ENCODE measurements at regions not wholly inside any gene's neighbourhood (a gene's known extent, or its start where the extent isn't known, plus 50 kb on each side); places are given as distances from the start of the nearest gene placed in this dataset.
"Not testable (repeated sequence)": the region's sequence is repeated elsewhere in the genome, so short reads cannot be mapped to it uniquely, and the experiment has no call there.

DNA sequence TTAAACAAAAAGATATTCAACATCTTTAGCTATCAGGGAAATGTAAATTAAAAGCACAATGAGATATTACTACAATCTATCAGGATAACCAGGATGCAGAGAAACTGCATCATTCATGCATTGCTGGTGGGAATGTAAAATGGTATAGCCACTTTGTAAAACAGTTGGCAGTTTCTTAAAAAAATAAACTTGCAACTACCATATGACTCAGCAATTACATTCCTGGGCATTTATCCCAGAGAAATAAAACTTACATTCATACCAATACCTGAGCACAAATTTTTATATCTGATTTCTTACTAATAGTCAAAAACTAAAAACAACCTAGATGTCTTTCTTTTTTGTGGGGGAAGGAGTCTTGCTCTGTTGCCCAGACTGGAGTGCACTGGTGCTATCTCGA lies 190.3 kb upstream of the TAB2 start:
- no peak for DNase-seq (ENCODE audit: low read depth)

DNA sequence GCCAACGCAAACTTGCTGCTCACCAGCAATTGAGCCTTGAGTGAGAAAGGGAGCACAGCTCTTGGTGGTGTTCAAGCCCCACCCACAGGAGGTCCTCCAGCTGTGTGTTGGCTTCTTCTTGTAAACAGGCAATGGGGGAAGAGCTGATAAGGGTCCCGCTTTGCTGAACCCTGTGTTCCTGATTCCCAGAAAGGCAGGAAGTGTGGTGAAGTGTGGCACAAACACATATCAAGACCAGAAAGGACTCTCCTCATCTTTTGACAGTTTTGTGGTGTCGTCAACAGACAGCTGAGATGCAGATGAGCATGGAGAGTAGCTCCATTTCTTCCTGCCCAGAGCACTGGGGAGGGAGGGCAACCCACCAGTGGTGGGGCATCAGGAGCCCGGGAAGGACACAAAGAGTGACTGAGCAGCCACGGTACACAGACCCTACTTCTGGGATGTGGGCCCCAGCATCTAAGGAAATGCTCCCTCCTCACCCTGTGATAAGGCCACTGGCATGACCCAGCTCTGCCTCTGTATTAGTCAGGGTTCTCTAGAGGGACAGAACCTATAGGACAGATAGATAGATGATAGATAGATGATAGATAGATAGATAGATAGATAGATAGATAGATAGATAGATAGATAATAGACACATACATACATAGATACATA lies 188.9 kb upstream of the TAB2 start:
- no peak for DNase-seq (ENCODE audit: low read depth)

DNA sequence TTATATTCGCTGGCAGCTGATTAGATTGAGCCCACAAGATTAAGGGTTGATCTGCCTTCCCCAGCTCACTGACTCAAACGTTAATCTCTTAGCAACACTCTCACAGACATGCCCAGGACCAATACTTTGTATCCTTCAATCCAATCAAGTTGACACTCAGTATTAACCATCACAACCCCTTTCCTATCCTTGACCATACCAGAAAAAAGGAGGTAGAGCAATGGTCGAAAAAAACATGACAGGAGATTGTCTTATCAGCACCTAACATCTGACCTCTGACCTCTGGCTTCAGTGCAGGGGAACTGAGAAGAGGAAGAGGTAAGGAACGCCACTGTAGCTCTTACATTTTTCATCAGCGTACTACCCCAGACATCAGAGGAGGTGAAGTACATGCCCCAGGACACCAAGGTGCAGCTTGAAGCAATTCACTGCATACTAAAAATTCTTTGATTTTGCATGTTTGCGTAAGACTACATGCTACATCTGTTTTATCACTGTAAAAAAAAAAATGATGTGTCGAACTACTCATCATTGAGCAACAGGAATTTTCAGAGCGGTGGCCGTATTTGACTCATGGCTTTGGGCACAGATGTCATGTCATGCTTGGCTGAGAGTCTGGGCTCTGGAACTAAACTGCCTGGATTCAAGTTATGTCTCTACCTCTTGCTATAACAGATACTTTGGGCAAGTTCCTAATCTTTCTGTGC lies 188.0 kb upstream of the TAB2 start:
- peak; percentile 57 for DNase-seq (ENCODE audit: low read depth)

DNA sequence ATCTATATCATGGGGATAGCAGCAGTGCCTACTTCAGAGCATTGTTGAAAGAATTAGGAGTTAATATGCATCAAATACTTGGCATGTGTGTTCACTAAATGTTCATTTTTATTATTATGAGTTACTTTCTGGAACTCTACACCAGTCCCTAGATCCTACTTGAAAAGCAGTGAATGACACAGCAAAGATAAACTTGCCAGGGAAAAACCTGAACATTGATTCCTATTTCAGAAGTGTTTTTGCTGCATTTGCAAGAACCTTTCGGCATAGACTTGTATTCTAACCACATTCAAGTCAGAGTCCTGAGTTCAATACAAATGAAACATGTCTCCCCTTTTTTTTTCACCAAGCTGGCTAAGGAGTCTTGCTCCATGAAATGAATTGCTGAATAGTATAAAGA lies 187.4 kb upstream of the TAB2 start:
- no peak for DNase-seq (ENCODE audit: low read depth)

- DNase-seq (ENCODE audit: low read depth) = no peak
Measured at GRCh38 chr6:149130508-149130907, 187.0 kb upstream of the TAB2 start.

DNA sequence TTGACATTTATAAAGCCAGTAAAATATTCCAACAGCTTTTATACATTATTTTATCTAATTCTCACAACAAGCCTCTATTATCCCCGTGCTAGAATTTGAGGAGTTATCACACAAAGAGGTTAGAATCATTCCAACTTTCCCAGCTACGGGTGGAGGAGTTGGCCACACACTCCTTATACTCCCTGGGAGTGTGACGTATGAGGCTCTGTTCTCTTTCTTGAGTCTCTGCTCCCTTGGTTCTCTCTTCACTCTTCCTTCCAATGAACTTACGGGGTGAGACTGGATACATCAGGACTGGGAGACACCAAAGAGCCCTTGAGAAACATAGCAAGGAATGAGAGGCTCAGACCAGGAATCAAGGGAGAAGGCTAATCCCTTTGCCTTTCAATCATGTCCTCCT lies 185.6 kb upstream of the TAB2 start:
- no peak for DNase-seq (ENCODE audit: low read depth)

DNA sequence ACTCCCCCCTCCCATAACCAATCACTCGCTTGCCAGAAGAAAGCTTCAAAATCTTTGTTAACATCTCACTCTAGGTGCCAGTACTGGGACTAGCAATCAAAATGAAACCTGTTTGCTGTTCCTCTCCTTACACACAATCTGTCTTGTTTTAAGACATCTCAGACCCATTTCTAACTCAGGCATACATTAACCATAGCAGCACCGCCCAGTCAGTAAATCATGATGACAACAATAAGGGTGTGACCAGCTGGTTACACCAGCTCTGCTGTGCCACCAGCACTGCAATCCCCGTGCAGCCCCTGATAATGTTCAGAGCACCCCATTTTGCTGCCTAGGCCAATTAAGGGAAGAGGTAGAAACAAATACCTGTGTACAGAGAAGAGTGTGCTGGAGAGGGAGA lies 185.2 kb upstream of the TAB2 start:
- no peak for DNase-seq (ENCODE audit: low read depth)

- no peak for DNase-seq (ENCODE audit: low read depth)
Measured at GRCh38 chr6:149134511-149134933, 183.0 kb upstream of the TAB2 start.

GRCh38 chr6:149135809-149136208 lies 181.7 kb upstream of the TAB2 start:
- DNase-seq (ENCODE audit: low read depth) = no peak

- no peak for DNase-seq (ENCODE audit: low read depth)
Measured at GRCh38 chr6:149136273-149136912, 181.1 kb upstream of the TAB2 start.

GRCh38 chr6:149136913-149137286 lies 180.6 kb upstream of the TAB2 start:
- DNase-seq (ENCODE audit: low read depth) = no peak

GRCh38 chr6:149137594-149137993 lies 179.9 kb upstream of the TAB2 start:
- DNase-seq (ENCODE audit: low read depth) = no peak

DNA sequence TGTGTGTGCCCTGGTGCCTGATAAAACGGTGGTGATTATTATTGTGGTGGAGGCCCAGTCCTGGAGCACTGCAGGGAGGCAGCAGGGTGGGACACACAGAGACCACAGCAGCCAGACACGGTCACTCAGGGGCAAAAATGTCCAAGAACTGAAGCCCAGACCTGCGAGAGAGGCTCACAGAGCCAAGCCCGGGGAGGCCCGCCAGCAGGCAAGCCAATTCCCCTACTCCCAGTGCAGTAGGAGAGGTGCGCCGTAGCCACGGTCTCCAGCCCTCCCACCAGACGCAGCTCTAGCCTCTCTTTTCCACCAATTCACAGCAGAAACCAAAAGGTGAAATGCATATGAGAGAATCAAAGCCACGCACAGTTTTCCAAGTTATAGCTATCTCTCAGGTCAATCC lies 179.4 kb upstream of the TAB2 start:
- DNase-seq (ENCODE audit: low read depth) = no peak

DNA sequence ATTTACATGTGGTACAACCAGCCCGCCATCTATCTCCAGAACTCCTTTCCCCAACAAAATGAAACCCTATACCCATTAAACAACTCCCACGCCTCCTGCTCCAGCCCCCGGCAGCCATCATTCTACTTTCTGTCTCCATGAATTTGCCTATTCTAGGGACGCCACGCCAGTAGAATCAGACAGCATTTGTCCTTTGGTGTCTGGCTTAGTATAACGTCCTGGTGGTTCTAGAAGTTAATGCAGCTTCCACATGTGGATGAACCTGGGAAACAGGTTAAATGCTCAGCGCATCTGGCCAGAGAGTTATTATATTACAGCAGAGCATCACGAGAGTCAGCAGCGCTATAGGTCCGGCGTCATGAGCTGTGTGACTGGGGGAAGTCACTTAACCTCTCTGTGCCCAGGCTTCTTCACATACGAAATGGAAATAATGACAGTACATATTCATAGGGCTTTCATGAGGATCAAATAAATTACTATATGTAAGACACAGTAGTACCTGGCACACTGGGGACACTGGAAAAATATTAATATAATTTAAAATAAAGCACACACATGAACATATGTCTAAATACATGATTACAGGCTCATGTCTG lies 178.7 kb upstream of the TAB2 start:
- DNase-seq (ENCODE audit: low read depth) = no peak

- no peak for DNase-seq (ENCODE audit: low read depth)
Measured at GRCh38 chr6:149139782-149140136, 177.8 kb upstream of the TAB2 start.

DNA sequence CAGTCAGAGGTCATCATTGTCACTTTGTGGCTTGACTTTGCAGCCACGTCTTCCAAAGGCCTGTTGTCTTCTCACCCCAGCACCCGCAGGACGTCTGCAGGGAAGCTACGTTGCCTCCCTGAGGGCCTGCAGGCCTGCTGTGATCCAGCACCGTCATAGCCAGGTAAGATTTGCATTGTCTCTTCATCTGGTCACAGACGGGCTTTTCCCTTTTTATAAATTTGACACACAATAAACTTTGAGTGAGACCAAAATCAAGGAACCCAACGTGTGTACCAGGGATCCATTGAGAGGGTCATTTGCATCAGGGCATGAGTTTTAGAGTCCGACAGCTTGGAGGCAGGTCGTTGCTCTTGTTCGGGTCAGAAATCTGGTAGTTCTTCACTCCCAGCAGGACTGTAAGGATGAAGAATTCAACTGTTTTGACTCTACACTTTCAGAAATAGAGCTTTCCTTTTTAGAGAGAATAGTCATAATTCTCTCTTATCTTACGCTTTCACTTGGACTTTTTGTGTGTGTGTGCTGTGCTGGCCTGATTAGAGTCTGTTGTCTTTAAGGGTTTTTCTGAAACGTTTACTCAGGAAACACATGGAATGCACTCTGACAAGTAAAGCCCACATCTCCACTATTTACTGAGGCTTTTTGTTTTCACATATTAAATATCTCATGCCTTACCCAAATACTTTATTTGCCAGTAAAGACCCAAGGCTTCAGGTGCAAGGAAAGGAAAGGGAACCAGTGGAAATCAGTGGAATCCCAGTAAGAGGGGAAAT lies 177.2 kb upstream of the TAB2 start:
- DNase-seq (ENCODE audit: low read depth) = no peak

GRCh38 chr6:149140910-149141290 lies 176.6 kb upstream of the TAB2 start:
- no peak for DNase-seq (ENCODE audit: low read depth)

DNA sequence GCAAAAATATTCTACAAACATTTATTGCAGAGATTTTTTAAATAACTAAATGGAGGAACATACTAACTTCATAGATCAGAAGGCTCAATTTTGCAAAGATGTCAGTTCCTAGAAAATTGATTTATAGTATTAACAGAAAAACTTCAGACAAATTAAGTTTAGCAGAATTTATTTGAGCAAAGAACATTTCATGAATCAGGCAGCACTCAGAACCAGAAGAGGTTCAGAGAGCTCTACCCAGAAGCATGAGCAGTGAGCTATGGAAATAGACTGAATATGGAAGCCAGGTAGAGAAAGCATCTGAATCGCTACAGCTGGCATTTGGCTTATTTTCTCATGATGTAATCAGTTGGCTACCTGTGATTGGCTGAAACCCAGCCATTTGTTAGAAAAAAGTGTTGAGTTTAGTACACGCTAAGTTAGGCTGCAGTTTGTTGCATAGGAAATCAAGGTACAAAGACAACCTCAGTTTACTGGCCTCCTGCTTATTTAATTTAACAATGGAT lies 174.5 kb upstream of the TAB2 start:
- no peak for DNase-seq (ENCODE audit: low read depth)

- DNase-seq (ENCODE audit: low read depth) = not testable (repeated sequence)
Measured at GRCh38 chr6:149145800-149146199, 171.7 kb upstream of the TAB2 start.

DNA sequence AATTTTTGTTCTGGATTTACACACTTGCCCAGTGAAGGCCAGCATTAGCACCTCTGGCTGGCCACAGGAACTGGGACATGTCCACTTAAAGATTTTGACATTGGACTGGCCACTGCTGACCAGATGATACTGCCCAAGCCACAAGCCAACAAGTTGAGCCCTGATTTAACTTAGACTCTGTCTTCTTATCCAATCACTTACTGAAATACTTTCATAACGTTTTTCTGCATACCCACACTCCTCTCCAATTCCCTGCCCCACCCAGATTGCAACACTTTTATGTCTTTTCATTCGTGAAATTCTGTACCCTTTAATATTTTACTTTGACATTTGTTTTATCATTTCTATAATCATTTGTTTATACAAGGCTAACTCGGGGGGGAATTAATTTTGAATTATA lies 170.3 kb upstream of the TAB2 start:
- no peak for DNase-seq (ENCODE audit: low read depth)

GRCh38 chr6:149147938-149148718 lies 169.4 kb upstream of the TAB2 start:
- DNase-seq (ENCODE audit: low read depth) = no peak

- DNase-seq (ENCODE audit: low read depth) = no peak
Measured at GRCh38 chr6:149149653-149150052, 167.9 kb upstream of the TAB2 start.

Data from GM04503 (cell line).